Chondrocyte (in vitro differentiated cells): ENCODE measurements at regions not wholly inside any gene's neighbourhood (a gene's known extent, or its start where the extent isn't known, plus 50 kb on each side); places are given as distances from the start of the nearest gene placed in this dataset.

ENCODE experiments used
- DNase-seq: peaks from one replicate; pipeline ENCODE4 v3.0.0; 2021; ENCODE audit warnings: mixed read lengths, low spot score
- H3K27ac Mint-ChIP-seq: one replicate; pipeline ENCODE4 v1.8.0; 2021; ENCODE audit warnings: mild to moderate bottlenecking, moderate library complexity, mixed read lengths; ENCODE audit not compliant: unreplicated experiment
- H3K27me3 Mint-ChIP-seq: 2 replicates; pipeline ENCODE4 v1.8.0; 2021; ENCODE audit warnings: low read depth, mixed read lengths
- H3K36me3 Mint-ChIP-seq: 2 replicates; pipeline ENCODE4 v1.8.0; 2021; ENCODE audit warnings: low read depth, mixed read lengths
- H3K4me1 Mint-ChIP-seq: 2 replicates; pipeline ENCODE4 v1.8.0; 2021; ENCODE audit warnings: low read depth, mild to moderate bottlenecking, mixed read lengths
- H3K4me3 Mint-ChIP-seq: one replicate; pipeline ENCODE4 v1.8.0; 2021; ENCODE audit warnings: mild to moderate bottlenecking, moderate library complexity, mixed read lengths; ENCODE audit not compliant: unreplicated experiment
- H3K9me3 Mint-ChIP-seq: 2 replicates; pipeline ENCODE4 v1.8.0; 2021; ENCODE audit warnings: low read depth, mixed read lengths
- CTCF ChIP-seq: fragments of 200-600 bp; sonication (generic); IDR thresholded peaks from 2 replicates; pipeline ENCODE4 v1.5.0; 2021; ENCODE audit warnings: antibody characterized with exemption, mild to moderate bottlenecking, moderate library complexity

GRCh38 chr14:61203081-61203753 is 77.9 kb downstream of the TMEM30B start:
- Mint-ChIP-seq H3K4me3 (no peak overlapping the region), H3K36me3 (no peaks in the 10 kb centered on the region), H3K9me3 (no peaks in the 10 kb centered on the region), H3K27me3 (no peaks in the 10 kb centered on the region), H3K27ac (no peak overlapping the region), H3K4me1 (peaks cover 21% of the 10 kb centered on the region)
- no peak for TF ChIP-seq CTCF
- no peak for DNase-seq

- Mint-ChIP-seq H3K27ac (no peak overlapping the region), H3K36me3 (no peaks in the 10 kb centered on the region), H3K4me1 (peaks cover 23% of the 10 kb centered on the region), H3K4me3 (no peak overlapping the region), H3K9me3 (no peaks in the 10 kb centered on the region), H3K27me3 (no peaks in the 10 kb centered on the region)
- no peak for TF ChIP-seq CTCF
- no peak for DNase-seq
Observed at GRCh38 chr14:61202124-61202523, 79.0 kb downstream of the TMEM30B start.

- Mint-ChIP-seq H3K36me3 (no peaks in the 10 kb centered on the region), H3K4me3 (no peak overlapping the region), H3K4me1 (peaks cover 24% of the 10 kb centered on the region)
Observed at GRCh38 chr14:61201171-61201570, 80.0 kb downstream of the TMEM30B start.

GRCh38 chr14:61197416-61197815 is 83.7 kb downstream of the TMEM30B start:
- DNase-seq = no peak
- Mint-ChIP-seq H3K4me1 (peaks cover 44% of the 10 kb centered on the region), H3K9me3 (peaks cover 6% of the 10 kb centered on the region), H3K36me3 (peaks cover 2% of the 10 kb centered on the region), H3K27me3 (no peaks in the 10 kb centered on the region), H3K27ac (no peak overlapping the region), H3K4me3 (no peak overlapping the region)
- TF ChIP-seq CTCF = no peak

More at GRCh38 chr14:61201171-61201570, 80.0 kb downstream of the TMEM30B start:
- no peak for DNase-seq
- Mint-ChIP-seq H3K27me3 (no peaks in the 10 kb centered on the region), H3K9me3 (no peaks in the 10 kb centered on the region), H3K27ac (no peak overlapping the region)
- no peak for TF ChIP-seq CTCF

- Mint-ChIP-seq H3K27me3 (no peaks in the 10 kb centered on the region), H3K27ac (no peak overlapping the region), H3K9me3 (peaks cover 6% of the 10 kb centered on the region), H3K36me3 (peaks cover 2% of the 10 kb centered on the region), H3K4me1 (peaks cover 48% of the 10 kb centered on the region), H3K4me3 (no peak overlapping the region)
- DNase-seq = no peak
- peak; percentile 59 for TF ChIP-seq CTCF
Observed at GRCh38 chr14:61196792-61197191, 84.3 kb downstream of the TMEM30B start.
